ENCODE measurements at regions not wholly inside any gene's neighbourhood (a gene's known extent, or its start where the extent isn't known, plus 50 kb on each side); places are given as distances from the start of the nearest gene placed in this dataset.

GRCh38 chr1:232577772-232578171 lies 52.2 kb downstream of the SIPA1L2 start:
- Histone ChIP-seq H3K27me3 (replicated peaks; ENCODE audit: insufficient read depth, low read length) (no peaks in the 10 kb centered on the region), H3K9ac (ENCODE audit: low read length) (no peak overlapping the region), H3K4me3 (ENCODE audit: low read length) (no peak overlapping the region), H3K4me1 (ENCODE audit: low read length) (peaks cover 23% of the 10 kb centered on the region), H3K36me3 (replicated peaks; ENCODE audit: insufficient read depth, low read length) (no peaks in the 10 kb centered on the region), H4K20me1 (ENCODE audit: insufficient read depth, low read length) (no peaks in the 10 kb centered on the region), H3F3A (ENCODE audit: insufficient read depth, low read length) (peaks cover 14% of the 10 kb centered on the region), H3K9me2 (replicated peaks; ENCODE audit: insufficient read depth, low read length) (no peaks in the 10 kb centered on the region), H2AFZ (ENCODE audit: low read length) (no peak overlapping the region), H3K4me2 (ENCODE audit: low read depth, low read length) (no peak overlapping the region), H3K79me2 (ENCODE audit: low read length) (no peaks in the 10 kb centered on the region), H3K9me3 (replicated peaks; ENCODE audit: insufficient read depth, low read length) (no peaks in the 10 kb centered on the region), H3K27ac (ENCODE audit: low read length) (no peak overlapping the region)
- TF ChIP-seq EZH2 (optimal IDR thresholded peaks at IDR 0.05; ENCODE audit: low read depth, low read length) (no peak), EZH2phosphoT487 (IDR thresholded peaks at IDR 0.05; ENCODE audit: low read length) (no peak), CTCF (IDR thresholded peaks at IDR 0.05; ENCODE audit: low read length) (no peak)
- peak; percentile 33 for DNase-seq

GRCh38 chr1:232576537-232576936 lies 53.4 kb downstream of the SIPA1L2 start:
- Histone ChIP-seq H3F3A (ENCODE audit: insufficient read depth, low read length) (peaks cover 14% of the 10 kb centered on the region), H3K27me3 (replicated peaks; ENCODE audit: insufficient read depth, low read length) (no peaks in the 10 kb centered on the region), H2AFZ (ENCODE audit: low read length) (no peak overlapping the region), H3K4me2 (ENCODE audit: low read depth, low read length) (no peak overlapping the region), H3K27ac (ENCODE audit: low read length) (no peak overlapping the region), H3K4me1 (ENCODE audit: low read length) (peaks cover 23% of the 10 kb centered on the region), H3K79me2 (ENCODE audit: low read length) (no peaks in the 10 kb centered on the region), H4K20me1 (ENCODE audit: insufficient read depth, low read length) (no peaks in the 10 kb centered on the region), H3K9me2 (replicated peaks; ENCODE audit: insufficient read depth, low read length) (no peaks in the 10 kb centered on the region), H3K36me3 (replicated peaks; ENCODE audit: insufficient read depth, low read length) (no peaks in the 10 kb centered on the region), H3K9me3 (replicated peaks; ENCODE audit: insufficient read depth, low read length) (no peaks in the 10 kb centered on the region), H3K9ac (ENCODE audit: low read length) (no peak overlapping the region), H3K4me3 (ENCODE audit: low read length) (no peak overlapping the region)
- DNase-seq: no peak
- TF ChIP-seq EZH2 (optimal IDR thresholded peaks at IDR 0.05; ENCODE audit: low read depth, low read length) (no peak), CTCF (IDR thresholded peaks at IDR 0.05; ENCODE audit: low read length) (no peak), EZH2phosphoT487 (IDR thresholded peaks at IDR 0.05; ENCODE audit: low read length) (no peak)

- no peak for DNase-seq
- TF ChIP-seq CTCF (IDR thresholded peaks at IDR 0.05; ENCODE audit: low read length) (no peak), EZH2phosphoT487 (IDR thresholded peaks at IDR 0.05; ENCODE audit: low read length) (no peak), EZH2 (optimal IDR thresholded peaks at IDR 0.05; ENCODE audit: low read depth, low read length) (no peak)
- no peaks in the 10 kb centered on the region for H3K36me3 ChIP-seq (replicated peaks; ENCODE audit: insufficient read depth, low read length)
Observed at GRCh38 chr1:232575763-232576040, 54.2 kb downstream of the SIPA1L2 start.

More at GRCh38 chr1:232575763-232576040, 54.2 kb downstream of the SIPA1L2 start:
- no peaks in the 10 kb centered on the region for H4K20me1 ChIP-seq (ENCODE audit: insufficient read depth, low read length)
- no peaks in the 10 kb centered on the region for H3K27me3 ChIP-seq (replicated peaks; ENCODE audit: insufficient read depth, low read length)
- H3K9me3 ChIP-seq (replicated peaks; ENCODE audit: insufficient read depth, low read length): no peaks in the 10 kb centered on the region
- peaks cover 14% of the 10 kb centered on the region for H3F3A ChIP-seq (ENCODE audit: insufficient read depth, low read length)
- no peak overlapping the region for H3K27ac ChIP-seq (ENCODE audit: low read length)
- H3K4me3 ChIP-seq (ENCODE audit: low read length): no peak overlapping the region
- no peak overlapping the region for H3K9ac ChIP-seq (ENCODE audit: low read length)
- no peaks in the 10 kb centered on the region for H3K9me2 ChIP-seq (replicated peaks; ENCODE audit: insufficient read depth, low read length)
- H2AFZ ChIP-seq (ENCODE audit: low read length): no peak overlapping the region
- H3K4me2 ChIP-seq (ENCODE audit: low read depth, low read length): no peak overlapping the region
- peaks cover 23% of the 10 kb centered on the region for H3K4me1 ChIP-seq (ENCODE audit: low read length)
- H3K79me2 ChIP-seq (ENCODE audit: low read length): no peaks in the 10 kb centered on the region
